ENCODE measurements at regions not wholly inside any gene's neighbourhood (a gene's known extent, or its start where the extent isn't known, plus 50 kb on each side); places are given as distances from the start of the nearest gene placed in this dataset.

GRCh38 chr16:60611844-60612243, 1424.4 kb downstream of the CDH8 start:
- Histone ChIP-seq H3K36me3 (ENCODE audit: control insufficient read depth, insufficient read depth, low read length) (no peaks in the 10 kb centered on the region), H3K27me3 (ENCODE audit: control insufficient read depth in 2 of 2, insufficient read depth in 2 of 2, low read length in 2 of 2) (no peaks in the 10 kb centered on the region), H3K9ac (ENCODE audit: insufficient read depth in 1 of 2, low read depth in 2 of 2, low read length in 2 of 2) (no peak overlapping the region), H3K9me1 (ENCODE audit: control insufficient read depth, insufficient read depth, low read length) (no peaks in the 10 kb centered on the region), H3K4me2 (ENCODE audit: insufficient read depth, low read length) (no peak overlapping the region), H3K9me3 (replicated peaks; ENCODE audit: control insufficient read depth, insufficient read depth, low read depth, low read length) (no peaks in the 10 kb centered on the region), H3K79me2 (ENCODE audit: control insufficient read depth, insufficient read depth, low read length) (no peaks in the 10 kb centered on the region), H3K27ac (ENCODE audit: extremely low read depth, low read depth, low read length) (no peak overlapping the region), H3K4me3 (no peak overlapping the region), H4K20me1 (replicated peaks; ENCODE audit: control insufficient read depth, insufficient read depth, low read length) (no peaks in the 10 kb centered on the region), H3K4me1 (replicated peaks in 1 of 2; ENCODE audit: control insufficient read depth in 2 of 2, insufficient read depth in 2 of 2, low read length in 2 of 2) (no peaks in the 10 kb centered on the region), H2AFZ (ENCODE audit: low read depth, low read length) (no peak overlapping the region)
- no peak for TF ChIP-seq SMAD1 (IDR thresholded peaks at IDR 0.05; ENCODE audit: low read depth, low read length, partially characterized antibody)
- TF ChIP-seq ZNF121 (CRISPR knock-in tag; conservative IDR thresholded peaks at IDR 0.05) = no peak
- TF ChIP-seq ZNF512 (tag; IDR thresholded peaks at IDR 0.05) = no peak
- no peak for TF ChIP-seq ZNF764 (CRISPR knock-in tag; IDR thresholded peaks at IDR 0.05; ENCODE audit: low read depth)
- TF ChIP-seq, protein P1, sequence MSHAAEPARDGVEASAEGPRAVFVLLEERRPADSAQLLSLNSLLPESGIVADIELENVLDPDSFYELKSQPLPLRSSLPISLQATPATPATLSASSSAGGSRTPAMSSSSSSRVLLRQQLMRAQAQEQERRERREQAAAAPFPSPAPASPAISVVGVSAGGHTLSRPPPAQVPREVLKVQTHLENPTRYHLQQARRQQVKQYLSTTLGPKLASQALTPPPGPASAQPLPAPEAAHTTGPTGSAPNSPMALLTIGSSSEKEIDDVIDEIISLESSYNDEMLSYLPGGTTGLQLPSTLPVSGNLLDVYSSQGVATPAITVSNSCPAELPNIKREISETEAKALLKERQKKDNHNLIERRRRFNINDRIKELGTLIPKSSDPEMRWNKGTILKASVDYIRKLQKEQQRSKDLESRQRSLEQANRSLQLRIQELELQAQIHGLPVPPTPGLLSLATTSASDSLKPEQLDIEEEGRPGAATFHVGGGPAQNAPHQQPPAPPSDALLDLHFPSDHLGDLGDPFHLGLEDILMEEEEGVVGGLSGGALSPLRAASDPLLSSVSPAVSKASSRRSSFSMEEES (CRISPR knock-in tag; IDR thresholded peaks at IDR 0.05) = no peak
- TF ChIP-seq CGGBP1 (CRISPR knock-in tag; IDR thresholded peaks at IDR 0.05) = no peak
- FAIRE-seq (no peak), ATAC-seq (no peak), DNase-seq (ENCODE audit: extremely low read depth in 1 of 4, low spot score in 3 of 4) (no peak)
- ChIA-PET POLR2A (no interaction called here), CTCF (ENCODE audit: low intra/inter-chr PET ratio) (no interaction called here)
- BruUV-seq (replicated peaks) = no TSS peak
- intact Hi-C loops (cut with micrococcal nuclease) = no loop called here
- in situ Hi-C loops (cut with MboI) = no loop called here
